WTC11 (cell line): ENCODE measurements at regions not wholly inside any gene's neighbourhood (a gene's known extent, or its start where the extent isn't known, plus 50 kb on each side); places are given as distances from the start of the nearest gene placed in this dataset.

Experiments used
- ATF2 ChIP-seq: sonication (generic); formaldehyde crosslinking; IDR thresholded peaks from 2 replicates; pipeline ENCODE4 v1.8.1; 2022; ENCODE audit warnings: low read depth, missing genetic modification reagents, borderline replicate concordance
- CREB1 ChIP-seq: sonication (generic); formaldehyde crosslinking; IDR thresholded peaks from 2 replicates; pipeline ENCODE4 v1.8.0; 2023; ENCODE audit warnings: mild to moderate bottlenecking, missing genetic modification reagents
- FOXJ3 ChIP-seq: sonication (generic); formaldehyde crosslinking; IDR thresholded peaks from 2 replicates; pipeline ENCODE4 v1.9.0; 2021; ENCODE audit warnings: missing genetic modification reagents, mild to moderate bottlenecking, borderline replicate concordance
- FOXK1 ChIP-seq: sonication (generic); formaldehyde crosslinking; IDR thresholded peaks from 2 replicates; pipeline ENCODE4 v1.8.0; 2022; ENCODE audit warnings: mild to moderate bottlenecking, moderate library complexity, missing genetic modification reagents
- FOXP1 ChIP-seq: sonication (generic); formaldehyde crosslinking; IDR thresholded peaks from 2 replicates; pipeline ENCODE4 v1.8.0; 2022; ENCODE audit warnings: missing genetic modification reagents, mild to moderate bottlenecking, moderate library complexity, borderline replicate concordance
- FOXP4 ChIP-seq: sonication (generic); formaldehyde crosslinking; IDR thresholded peaks from 2 replicates; pipeline ENCODE4 v1.8.0; 2022; ENCODE audit warnings: mild to moderate bottlenecking, missing genetic modification reagents
- JUN ChIP-seq: sonication (generic); formaldehyde crosslinking; IDR thresholded peaks from 2 replicates; pipeline ENCODE4 v1.8.0; 2023; ENCODE audit warnings: mild to moderate bottlenecking, missing genetic modification reagents
- MAX ChIP-seq: sonication (generic); formaldehyde crosslinking; IDR thresholded peaks from 2 replicates; pipeline ENCODE4 v1.8.0; 2022; ENCODE audit warnings: mild to moderate bottlenecking, missing genetic modification reagents
- SOX15 ChIP-seq: fragments of 250-450 bp; sonication (Bioruptor Pico); IDR thresholded peaks from 2 replicates; pipeline ENCODE4 v1.9.0; 2021; ENCODE audit warnings: mild to moderate bottlenecking
- SP1 ChIP-seq: sonication (generic); formaldehyde crosslinking; conservative IDR thresholded peaks from 2 replicates; pipeline ENCODE4 v1.8.1; 2022; ENCODE audit warnings: missing genetic modification reagents
- USF1 ChIP-seq: sonication (generic); formaldehyde crosslinking; IDR thresholded peaks from 2 replicates; pipeline ENCODE4 v1.8.0; 2022; ENCODE audit warnings: mild to moderate bottlenecking, missing genetic modification reagents
- TF ChIP-seq, protein P1 (sequence below): fragments of 200-600 bp; IDR thresholded peaks from 2 replicates; pipeline ENCODE4 v1.8.0; 2022; ENCODE audit warnings: antibody characterized with exemption

DNA sequence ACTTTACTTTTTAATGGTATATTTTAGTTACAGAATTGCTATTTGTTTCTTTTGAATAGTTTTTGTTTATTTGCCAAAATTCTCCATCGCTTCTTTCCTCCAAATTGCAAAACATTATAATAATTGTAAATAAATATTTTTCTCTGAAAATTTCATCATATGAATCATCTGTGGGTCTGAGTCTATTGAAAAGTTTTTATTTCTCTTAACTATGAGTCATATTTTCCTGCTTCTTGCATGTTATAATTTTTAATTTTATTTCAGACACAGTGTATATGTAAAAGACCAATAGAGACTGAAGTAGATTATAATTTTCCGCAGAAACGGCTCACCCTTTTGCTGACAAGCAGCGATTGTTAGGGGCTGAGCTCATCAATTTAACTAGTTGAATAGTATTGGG lies 279.1 kb upstream of the IL12B start:
- no peak for TF ChIP-seq USF1 (CRISPR knock-in tag)
- no peak for TF ChIP-seq FOXP4 (CRISPR knock-in tag)
- no peak for TF ChIP-seq MAX (CRISPR knock-in tag)
- TF ChIP-seq, protein P1, sequence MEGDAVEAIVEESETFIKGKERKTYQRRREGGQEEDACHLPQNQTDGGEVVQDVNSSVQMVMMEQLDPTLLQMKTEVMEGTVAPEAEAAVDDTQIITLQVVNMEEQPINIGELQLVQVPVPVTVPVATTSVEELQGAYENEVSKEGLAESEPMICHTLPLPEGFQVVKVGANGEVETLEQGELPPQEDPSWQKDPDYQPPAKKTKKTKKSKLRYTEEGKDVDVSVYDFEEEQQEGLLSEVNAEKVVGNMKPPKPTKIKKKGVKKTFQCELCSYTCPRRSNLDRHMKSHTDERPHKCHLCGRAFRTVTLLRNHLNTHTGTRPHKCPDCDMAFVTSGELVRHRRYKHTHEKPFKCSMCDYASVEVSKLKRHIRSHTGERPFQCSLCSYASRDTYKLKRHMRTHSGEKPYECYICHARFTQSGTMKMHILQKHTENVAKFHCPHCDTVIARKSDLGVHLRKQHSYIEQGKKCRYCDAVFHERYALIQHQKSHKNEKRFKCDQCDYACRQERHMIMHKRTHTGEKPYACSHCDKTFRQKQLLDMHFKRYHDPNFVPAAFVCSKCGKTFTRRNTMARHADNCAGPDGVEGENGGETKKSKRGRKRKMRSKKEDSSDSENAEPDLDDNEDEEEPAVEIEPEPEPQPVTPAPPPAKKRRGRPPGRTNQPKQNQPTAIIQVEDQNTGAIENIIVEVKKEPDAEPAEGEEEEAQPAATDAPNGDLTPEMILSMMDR = no peak
- TF ChIP-seq FOXK1 (CRISPR knock-in tag) = no peak
- no peak for TF ChIP-seq JUN (CRISPR knock-in tag)
- TF ChIP-seq SP1 (CRISPR knock-in tag) = no peak
- TF ChIP-seq CREB1 (CRISPR knock-in tag) = no peak
- no peak for TF ChIP-seq FOXJ3 (CRISPR knock-in tag)
- no peak for TF ChIP-seq ATF2
- no peak for TF ChIP-seq SOX15
- TF ChIP-seq FOXP1 = no peak
